Lung microvascular endothelial cell (primary cell): ENCODE measurements at regions not wholly inside any gene's neighbourhood (a gene's known extent, or its start where the extent isn't known, plus 50 kb on each side); places are given as distances from the start of the nearest gene placed in this dataset.
A peak's percentile ranks its signal among the peaks of the same experiment; 100 is the strongest.
"Not testable (repeated sequence)": the region's sequence is repeated elsewhere in the genome, so short reads cannot be mapped to it uniquely, and the experiment has no call there.

Experiments
- DNase-seq, 2 donors: peaks; one replicate each; pipeline versions ENCODE4 v3.0.0 to v3.0.0-alpha.2; 2010; ENCODE audit warnings: low read depth in 2 of 2

DNA sequence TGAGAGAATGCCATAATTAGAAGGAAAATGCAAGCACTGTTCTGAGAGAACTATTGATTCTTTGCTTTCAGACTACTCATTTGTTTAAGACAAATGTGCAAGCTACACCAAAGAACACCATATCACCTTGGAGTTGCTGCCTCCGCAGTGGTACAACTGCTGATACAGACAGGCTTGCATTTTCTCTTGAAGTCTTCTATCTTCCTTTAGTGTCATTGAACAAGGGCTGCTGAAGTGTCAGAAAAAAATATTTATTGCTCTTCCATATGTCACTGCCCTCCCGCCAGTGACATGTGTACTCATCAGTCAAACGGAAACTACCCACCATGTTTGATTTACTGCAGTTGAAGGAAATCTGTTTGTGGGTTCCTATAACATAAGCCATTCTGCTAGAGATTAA, 318.3 kb upstream of the MAGEB18 start:
- DNase-seq, result no peak

GRCh38 chrX:25851141-25851540, 287.0 kb upstream of the MAGEB18 start:
- no peak for DNase-seq

GRCh38 chrX:25853002-25853479, 285.1 kb upstream of the MAGEB18 start:
- no peak for DNase-seq

DNA sequence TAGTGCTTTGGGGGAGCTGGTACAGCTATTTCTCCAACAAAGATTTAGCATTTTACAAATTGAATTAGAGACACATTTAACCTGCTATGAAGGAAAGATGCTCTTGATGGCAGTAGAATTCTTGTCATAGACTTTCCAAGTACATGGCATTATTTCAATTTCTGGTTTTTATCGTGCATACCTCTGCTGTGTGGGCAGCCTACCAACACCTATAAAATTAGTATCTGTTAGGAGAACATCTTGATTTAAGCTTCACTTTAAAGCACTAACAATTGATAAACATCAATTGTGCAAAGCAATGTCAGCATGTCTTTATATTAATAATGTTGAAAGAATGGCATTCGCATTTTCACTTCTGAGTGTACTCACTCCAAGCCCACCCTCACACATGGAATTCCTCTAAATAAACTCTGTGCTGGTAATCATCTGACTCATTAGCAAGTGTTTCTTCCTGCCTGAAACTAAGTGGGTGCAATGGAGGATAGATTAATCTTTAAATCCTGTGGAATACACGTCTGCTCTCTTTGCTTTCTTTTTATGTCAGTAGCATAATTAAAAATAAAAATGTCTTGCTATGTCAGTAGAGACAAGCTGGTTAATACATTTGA, 279.8 kb upstream of the MAGEB18 start:
- peak in 1 of 2 donors; percentile 41 for DNase-seq

GRCh38 chrX:25860322-25860721, 277.8 kb upstream of the MAGEB18 start:
- DNase-seq, result no peak

DNA sequence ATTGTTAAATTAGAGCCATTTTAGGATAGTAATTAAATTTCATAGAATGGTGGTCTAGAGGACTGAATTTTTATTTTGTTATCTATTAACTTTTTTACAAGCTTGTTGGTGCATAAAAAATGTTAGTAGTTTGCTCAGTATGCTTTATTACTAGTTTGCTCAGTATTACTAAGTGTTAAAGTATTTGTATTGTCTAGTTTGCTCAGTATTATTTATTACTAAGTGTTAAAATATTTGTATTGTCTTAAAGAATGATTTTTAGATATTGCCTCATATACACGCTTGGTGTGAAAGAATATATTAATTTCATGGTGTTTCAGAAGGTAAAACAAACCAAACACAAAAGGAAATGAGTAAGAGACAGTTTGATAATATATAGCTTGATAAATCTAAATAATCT, 268.4 kb upstream of the MAGEB18 start:
- DNase-seq, result peak in 1 of 2 donors; percentile 13

- DNase-seq, result no peak
Measured at GRCh38 chrX:25872786-25873185, 265.4 kb upstream of the MAGEB18 start.

DNA sequence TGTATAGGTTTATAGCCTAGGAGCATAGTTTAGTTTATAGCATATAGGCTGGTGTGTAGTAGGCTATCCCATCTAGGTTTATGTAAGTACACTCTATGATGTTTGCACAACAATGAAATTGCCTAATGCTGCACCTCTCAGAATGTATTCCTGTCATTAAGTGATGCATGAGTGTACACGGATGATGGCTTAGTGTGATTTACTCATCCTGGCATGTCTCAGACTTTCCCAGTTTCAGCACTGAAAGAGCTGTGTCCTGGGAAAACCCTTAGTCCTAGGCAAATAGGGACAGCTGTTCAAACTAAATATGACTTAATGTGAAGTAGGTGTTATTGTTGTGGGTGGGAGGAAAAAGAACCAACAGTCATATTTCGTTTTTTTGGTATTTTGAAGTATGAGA, 264.9 kb upstream of the MAGEB18 start:
- peak in 1 of 2 donors; percentile 44 for DNase-seq

DNA sequence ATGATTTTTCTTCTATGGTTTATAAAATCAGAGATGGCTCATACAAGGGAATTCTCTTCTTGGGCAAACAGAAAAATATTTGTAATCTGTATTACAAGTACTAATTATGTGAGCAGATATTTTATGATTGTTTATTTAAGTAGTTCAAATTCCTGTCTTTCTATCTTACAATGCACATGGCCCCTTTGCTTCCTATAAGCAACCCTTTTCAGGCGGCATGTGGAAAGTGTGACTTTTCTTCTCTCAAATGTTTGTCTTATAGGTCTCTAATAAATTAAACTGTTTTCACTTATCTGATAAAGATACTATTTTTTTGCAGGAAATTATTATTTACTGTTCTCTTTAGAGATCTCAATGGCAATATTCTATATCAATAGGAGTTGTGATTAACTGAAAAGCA, 259.3 kb upstream of the MAGEB18 start:
- no peak for DNase-seq

DNA sequence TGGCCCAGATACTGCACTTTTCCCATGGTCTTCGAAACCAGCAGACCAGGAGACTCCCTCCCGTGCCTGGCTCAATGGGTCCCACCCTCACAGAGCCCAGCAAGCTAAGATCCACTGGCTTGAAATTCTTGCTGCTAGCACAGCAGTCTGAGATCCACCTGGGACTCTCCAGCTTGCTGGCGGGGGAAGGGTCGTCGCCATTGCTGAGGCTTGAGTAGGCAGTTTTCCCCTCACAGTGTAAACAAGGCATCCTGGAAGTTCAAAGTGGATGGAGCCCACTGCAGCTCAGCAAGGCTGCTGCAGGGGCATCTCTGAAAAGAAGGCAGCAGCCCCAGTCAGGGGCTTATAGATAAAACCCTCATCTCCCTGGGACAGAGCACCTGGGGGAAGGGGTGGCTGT, 255.6 kb upstream of the MAGEB18 start:
- not testable (repeated sequence) for DNase-seq

DNA sequence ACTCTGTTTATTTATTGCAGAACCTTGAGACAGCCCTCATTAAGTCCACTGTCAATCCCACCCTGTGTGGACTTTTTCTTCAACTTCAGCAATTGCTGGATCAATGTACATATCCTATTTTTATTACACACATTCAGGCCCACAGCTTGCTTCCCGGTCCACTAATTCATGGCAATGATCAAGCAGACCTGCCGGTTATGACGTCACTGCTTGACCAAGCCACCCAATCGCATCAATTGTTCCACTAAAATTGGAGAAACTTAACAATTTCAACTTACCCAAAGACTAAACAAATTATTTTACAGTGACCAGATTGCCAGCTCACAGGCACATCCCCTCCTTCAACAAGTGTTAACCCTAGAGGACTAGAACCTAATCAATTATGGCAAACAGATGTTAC, 240.4 kb upstream of the MAGEB18 start:
- no peak for DNase-seq

DNA sequence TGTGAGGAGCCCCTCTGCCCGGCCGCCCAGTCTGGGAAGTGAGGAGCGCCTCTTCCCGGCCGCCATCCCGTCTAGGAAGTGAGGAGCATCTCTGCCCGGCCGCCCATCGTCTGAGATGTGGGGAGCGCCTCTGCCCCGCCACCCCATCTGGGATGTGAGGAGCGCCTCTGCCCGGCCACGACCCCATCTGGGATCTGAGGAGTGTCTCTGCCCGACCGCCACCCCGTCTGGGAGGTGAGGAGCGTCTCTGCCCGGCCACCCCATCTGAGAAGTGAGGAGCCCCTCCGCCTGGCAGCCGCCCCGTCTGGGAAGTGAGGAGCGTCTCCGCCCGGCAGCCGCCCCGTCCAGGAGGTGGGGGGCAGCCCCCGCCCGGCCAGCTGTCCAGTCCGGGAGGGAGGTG, 232.4 kb upstream of the MAGEB18 start:
- DNase-seq, result not testable (repeated sequence)

GRCh38 chrX:25925946-25926345, 212.2 kb upstream of the MAGEB18 start:
- DNase-seq, result no peak

- DNase-seq, result no peak
Measured at GRCh38 chrX:25928316-25928715, 209.8 kb upstream of the MAGEB18 start.

GRCh38 chrX:25941087-25941486, 197.1 kb upstream of the MAGEB18 start:
- DNase-seq, result peak in 1 of 2 donors; percentile 59

- DNase-seq, result peak in 1 of 2 donors; percentile 81
Measured at GRCh38 chrX:25941559-25942250, 196.4 kb upstream of the MAGEB18 start.

GRCh38 chrX:25968920-25969319, 169.2 kb upstream of the MAGEB18 start:
- peak; percentile 1 to 47 for DNase-seq

- peak in 1 of 2 donors; percentile 21 for DNase-seq
Measured at GRCh38 chrX:25976683-25977310, 161.3 kb upstream of the MAGEB18 start.

DNA sequence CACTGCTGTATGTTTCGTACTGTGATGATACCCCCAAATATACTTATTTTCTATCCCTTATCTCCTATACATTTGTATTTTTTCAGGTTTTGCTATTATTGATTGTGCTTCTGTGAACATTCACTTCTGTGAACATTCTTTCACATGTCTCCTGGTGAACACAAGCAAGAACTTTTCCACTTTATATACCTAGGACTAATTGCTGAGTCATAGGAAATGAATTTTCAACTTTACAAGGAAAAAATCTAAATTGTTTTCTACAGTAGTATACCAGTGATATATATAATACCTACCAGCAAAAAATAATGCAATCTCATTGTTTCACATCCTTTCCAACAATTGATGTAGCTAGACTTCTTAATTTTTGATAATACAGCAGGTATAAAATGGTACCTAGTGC, 139.5 kb upstream of the MAGEB18 start:
- DNase-seq, result no peak

GRCh38 chrX:26007462-26007861, 130.7 kb upstream of the MAGEB18 start:
- no peak for DNase-seq

DNA sequence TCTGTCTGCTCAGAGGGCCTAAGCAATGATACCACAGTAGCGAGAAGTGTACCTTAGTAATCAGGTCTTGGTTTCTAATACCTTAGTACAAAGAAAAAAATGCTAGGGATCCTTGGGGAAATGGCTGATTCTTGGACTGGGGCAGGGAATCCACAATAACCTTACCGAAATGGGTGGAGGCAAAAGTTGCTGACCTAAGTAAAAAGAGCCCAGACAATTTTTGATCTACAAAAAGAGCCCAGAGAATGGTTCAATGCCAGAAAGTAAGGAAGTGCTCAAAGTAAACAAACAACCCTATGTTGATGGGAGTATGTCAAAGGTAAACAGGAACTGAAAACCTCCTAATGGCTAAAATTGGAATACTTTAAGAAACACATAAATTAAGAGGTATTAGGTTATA, 130.1 kb upstream of the MAGEB18 start:
- no peak for DNase-seq

- no peak for DNase-seq
Measured at GRCh38 chrX:26008691-26009090, 129.5 kb upstream of the MAGEB18 start.

DNA sequence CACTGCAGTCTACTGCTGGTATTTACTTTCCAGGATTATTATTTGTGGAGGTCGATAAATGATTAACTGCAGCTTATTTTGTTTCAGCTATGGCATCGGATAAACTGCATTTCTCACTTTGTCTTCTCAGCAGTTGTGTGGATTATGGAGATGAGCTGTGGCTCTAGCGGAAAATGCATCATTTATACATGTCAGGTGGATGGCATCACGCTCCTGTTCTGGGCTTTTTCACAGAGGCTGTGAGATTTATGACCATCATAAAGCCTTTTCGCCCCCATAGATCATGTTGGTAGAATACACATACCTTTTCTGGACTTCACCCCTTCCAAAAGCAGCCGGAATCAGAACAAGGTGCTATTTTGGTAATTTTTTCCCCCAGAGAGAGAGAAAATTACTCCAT, 118.8 kb upstream of the MAGEB18 start:
- no peak for DNase-seq
